Activated CD4-positive, alpha-beta T cell treated with anti-CD3 and anti-CD28 coated beads for 4 hours (primary cell): ENCODE measurements at regions not wholly inside any gene's neighbourhood (a gene's known extent, or its start where the extent isn't known, plus 50 kb on each side); places are given as distances from the start of the nearest gene placed in this dataset.
"Not testable (repeated sequence)": the region's sequence is repeated elsewhere in the genome, so short reads cannot be mapped to it uniquely, and the experiment has no call there.

Experiments used
- DNase-seq, 2 donors: peaks; one replicate each; pipeline ENCODE4 v3.0.0-alpha.2; 2020

DNA sequence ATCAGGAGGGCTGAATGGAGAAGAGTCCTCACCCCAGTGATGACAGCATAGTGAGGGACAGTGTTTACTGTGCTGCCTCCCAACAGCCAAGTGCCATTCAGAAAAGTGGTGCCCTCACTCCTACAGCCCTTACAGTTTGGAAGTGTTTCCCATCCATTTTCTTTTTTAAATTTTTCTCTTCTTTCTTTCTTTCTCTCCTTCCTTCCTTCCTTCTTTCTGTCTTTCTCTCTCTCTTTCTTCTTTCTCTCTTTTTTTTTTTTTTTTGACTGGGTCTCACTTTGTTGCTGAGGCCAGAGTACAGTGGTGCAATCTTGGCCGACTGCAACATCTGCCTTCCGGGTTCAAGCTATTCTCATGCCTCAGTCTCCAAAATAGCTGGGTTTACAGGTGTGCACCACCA is 755.3 kb downstream of the UQCRFS1 start:
- DNase-seq = no peak

- no peak for DNase-seq
Measured at GRCh38 chr19:28456708-28457320, 756.1 kb downstream of the UQCRFS1 start.

GRCh38 chr19:28456252-28456651 is 756.7 kb downstream of the UQCRFS1 start:
- no peak for DNase-seq

DNA sequence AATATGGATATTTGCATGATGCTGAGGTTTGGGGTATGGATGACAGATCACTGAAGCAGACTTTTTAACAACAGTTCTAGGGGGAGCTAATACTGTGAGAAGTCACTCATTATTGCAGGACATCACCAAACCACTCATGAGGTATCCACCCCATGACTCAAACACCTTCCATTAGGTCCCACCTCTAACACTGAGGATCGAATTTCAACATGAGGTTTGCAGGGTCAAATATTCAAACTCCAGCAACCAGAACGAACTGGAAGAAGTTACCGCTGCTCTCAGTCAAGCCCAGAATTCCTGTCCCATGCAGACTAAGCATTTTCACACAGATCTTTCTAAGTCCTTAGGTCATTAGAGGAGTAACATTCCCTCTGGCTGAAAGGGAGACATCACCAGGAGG is 758.9 kb downstream of the UQCRFS1 start:
- DNase-seq = no peak

- DNase-seq = no peak
Measured at GRCh38 chr19:28453420-28453819, 759.5 kb downstream of the UQCRFS1 start.

GRCh38 chr19:28449803-28450202 is 763.1 kb downstream of the UQCRFS1 start:
- DNase-seq = no peak

DNA sequence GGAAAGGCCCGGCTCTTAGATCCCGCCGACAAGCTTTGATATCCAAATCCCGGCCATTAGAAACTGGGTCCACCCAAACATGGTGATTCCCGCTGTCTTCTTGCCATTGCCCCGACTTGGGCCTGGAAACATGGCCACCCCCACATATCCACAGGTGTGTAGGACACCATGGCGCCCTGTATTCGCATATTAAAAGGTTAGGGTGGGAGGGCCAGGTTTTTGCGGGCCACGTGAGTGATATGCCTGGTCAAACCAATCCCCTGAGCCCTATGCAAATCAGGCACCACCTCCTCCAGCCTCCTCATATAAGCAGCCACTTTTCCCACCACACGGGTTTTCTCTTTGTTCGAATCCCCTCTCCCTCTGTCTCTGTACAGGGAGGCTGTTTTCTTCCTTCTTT is 766.4 kb downstream of the UQCRFS1 start:
- no peak for DNase-seq

GRCh38 chr19:28445826-28446225 is 767.1 kb downstream of the UQCRFS1 start:
- DNase-seq = no peak

DNA sequence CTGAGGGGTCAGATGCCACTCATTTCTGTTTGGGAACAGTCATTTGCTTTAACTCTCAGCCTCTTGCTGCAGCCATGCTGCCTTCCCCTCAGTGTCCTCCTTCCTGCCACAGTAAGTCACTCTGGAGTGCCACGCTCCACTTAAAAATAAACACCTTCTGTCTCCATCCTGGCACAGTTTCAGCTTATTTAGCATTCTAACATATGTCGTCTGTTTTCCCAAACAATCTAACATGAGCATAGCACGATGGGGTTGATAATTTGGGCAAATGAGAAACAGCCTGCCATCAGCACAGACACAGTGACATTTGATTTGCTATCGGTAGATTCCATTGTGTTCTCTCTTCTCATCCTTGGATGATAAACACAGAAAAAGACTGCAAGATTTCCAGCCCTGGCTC is 768.6 kb downstream of the UQCRFS1 start:
- no peak for DNase-seq

GRCh38 chr19:28443361-28443760 is 769.6 kb downstream of the UQCRFS1 start:
- DNase-seq = no peak

GRCh38 chr19:28437390-28438346 is 775.3 kb downstream of the UQCRFS1 start:
- DNase-seq = no peak

DNA sequence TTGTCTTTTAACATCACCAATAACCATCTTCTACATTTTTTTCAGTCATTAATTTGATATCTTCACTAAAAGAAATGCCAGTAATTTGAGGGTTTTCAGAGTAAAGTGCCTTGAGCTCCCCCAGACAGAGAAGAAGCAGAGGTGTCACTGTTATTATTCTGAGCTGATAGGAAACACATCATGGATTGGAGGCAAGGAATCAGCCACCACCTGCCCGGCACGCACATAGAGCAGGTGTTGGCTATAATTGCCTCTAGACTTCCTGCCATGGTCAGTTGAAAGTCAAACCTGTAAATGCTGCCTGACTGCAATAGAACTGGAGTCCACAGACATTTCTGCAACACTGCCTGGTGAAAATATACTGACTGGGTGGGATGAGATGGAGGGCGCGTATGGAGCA is 776.6 kb downstream of the UQCRFS1 start:
- no peak for DNase-seq

DNA sequence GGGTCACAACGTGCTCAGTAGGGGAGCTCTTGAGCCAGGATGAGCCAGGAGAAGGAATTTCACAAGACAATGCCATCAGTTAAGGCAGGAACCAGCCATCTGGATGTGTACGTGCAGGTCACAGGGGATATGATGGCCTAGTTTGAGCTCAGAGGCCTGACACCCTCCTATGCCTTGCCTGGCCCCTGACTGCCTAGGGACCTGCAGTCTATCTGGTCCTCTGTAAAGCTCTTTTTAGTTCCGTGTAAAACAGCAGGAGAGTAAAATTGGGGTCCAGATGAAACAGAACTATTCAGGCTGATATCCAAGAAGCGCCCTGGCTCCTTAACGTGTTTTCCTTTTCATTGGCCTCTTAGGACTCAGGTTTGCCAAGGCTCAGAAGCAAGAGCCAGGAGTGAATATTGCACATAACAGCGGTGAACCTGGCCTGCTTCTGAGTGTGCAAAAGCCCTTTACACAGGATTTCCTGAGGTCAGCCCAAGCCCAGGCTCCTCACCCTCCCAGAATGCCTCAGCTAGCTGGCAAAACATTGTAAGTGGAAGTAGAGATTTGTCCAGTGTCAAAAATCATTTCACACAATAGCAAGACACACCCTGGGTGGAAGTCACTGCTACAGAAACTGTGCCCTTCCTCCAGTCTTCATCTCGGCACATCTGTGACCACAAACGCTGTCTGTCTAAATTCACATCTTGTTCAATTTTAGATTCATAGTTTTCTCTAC is 777.2 kb downstream of the UQCRFS1 start:
- no peak for DNase-seq

GRCh38 chr19:28434794-28435193 is 778.2 kb downstream of the UQCRFS1 start:
- not testable (repeated sequence) for DNase-seq

DNA sequence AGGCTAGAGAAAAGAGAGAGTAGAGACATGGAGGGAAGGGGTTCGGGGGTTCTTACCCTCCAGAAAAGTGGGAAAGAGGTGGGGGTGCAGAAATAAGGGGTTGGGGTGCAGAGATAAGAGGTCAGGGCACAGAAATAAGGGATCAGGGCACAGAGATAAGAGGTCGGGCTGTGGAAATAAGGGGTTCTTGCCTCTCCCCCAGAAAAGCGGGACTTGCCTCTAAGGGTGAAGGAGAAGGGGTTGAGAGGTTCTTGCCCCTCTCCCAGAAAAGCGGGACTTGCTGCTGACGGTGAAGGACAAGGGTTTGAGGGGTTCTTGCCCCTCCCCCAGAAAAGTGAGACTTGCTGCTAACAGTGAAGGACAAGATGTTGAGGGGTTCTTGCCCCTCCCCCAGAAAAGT is 778.6 kb downstream of the UQCRFS1 start:
- not testable (repeated sequence) for DNase-seq

GRCh38 chr19:28433166-28433565 is 779.8 kb downstream of the UQCRFS1 start:
- not testable (repeated sequence) for DNase-seq

GRCh38 chr19:28430214-28430613 is 782.7 kb downstream of the UQCRFS1 start:
- no peak for DNase-seq

GRCh38 chr19:28429356-28429755 is 783.6 kb downstream of the UQCRFS1 start:
- DNase-seq = no peak

DNA sequence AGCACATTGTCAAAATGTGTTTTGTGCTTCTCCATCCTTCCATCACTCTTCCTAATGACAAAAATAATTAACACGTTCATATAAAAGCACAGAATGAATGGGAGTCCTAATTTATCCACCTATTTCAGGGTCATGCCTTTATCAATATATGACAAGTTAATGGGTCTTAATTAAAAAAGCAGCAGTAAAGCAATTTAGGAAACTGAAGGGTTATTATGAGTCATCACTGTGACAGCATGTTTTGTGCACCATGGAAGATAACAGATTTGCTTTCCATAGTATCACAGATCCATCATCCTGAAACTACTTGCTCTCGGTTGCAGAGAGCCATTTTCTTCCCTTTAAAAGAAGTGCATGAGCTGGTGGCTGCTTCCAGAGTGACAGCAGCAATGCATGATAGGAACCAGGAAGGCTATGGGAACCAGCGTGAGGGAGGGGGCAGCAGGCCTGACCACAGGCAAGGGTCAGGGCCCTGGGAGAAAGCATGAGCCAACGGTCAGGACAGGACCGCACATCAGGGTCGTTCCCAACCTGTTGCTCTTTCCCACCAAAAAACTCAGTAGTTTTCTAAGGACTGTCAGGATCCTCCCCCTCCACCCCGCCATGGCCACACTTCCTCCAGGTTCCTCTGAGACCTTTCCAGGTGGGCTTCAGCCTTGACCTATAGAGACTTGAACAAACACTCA is 784.1 kb downstream of the UQCRFS1 start:
- no peak for DNase-seq

- no peak for DNase-seq
Measured at GRCh38 chr19:28427376-28428083, 785.4 kb downstream of the UQCRFS1 start.

GRCh38 chr19:28426730-28427225 is 786.2 kb downstream of the UQCRFS1 start:
- no peak for DNase-seq

GRCh38 chr19:28426110-28426729 is 786.7 kb downstream of the UQCRFS1 start:
- DNase-seq = no peak
